GM10266 (cell line): ENCODE measurements at regions not wholly inside any gene's neighbourhood (a gene's known extent, or its start where the extent isn't known, plus 50 kb on each side); places are given as distances from the start of the nearest gene placed in this dataset.

Experiments used
- DNase-seq: peaks from one replicate; pipeline ENCODE4 v3.0.0; 2012; ENCODE audit errors: extremely low spot score
- CTCF ChIP-seq: IDR thresholded peaks from 2 replicates; pipeline ENCODE4 v1.5.1; 2012; ENCODE audit warnings: mild to moderate bottlenecking, low read depth; ENCODE audit not compliant: control insufficient read depth, insufficient read depth; ENCODE audit errors: missing control alignments

GRCh38 chr9:89661391-89661949, 56.7 kb downstream of the GADD45G start:
- no peak for TF ChIP-seq CTCF

GRCh38 chr9:89661956-89662717, 57.3 kb downstream of the GADD45G start:
- DNase-seq: no peak

More at GRCh38 chr9:89661391-89661949, 56.7 kb downstream of the GADD45G start:
- no peak for DNase-seq

GRCh38 chr9:89662718-89663613, 58.2 kb downstream of the GADD45G start:
- no peak for DNase-seq

More at GRCh38 chr9:89661956-89662717, 57.3 kb downstream of the GADD45G start:
- TF ChIP-seq CTCF: no peak

GRCh38 chr9:89663614-89663970, 58.8 kb downstream of the GADD45G start:
- no peak for TF ChIP-seq CTCF
- DNase-seq: no peak

More at GRCh38 chr9:89662718-89663613, 58.2 kb downstream of the GADD45G start:
- no peak for TF ChIP-seq CTCF

GRCh38 chr9:89664010-89664409, 59.2 kb downstream of the GADD45G start:
- no peak for DNase-seq
- TF ChIP-seq CTCF: no peak

GRCh38 chr9:89664896-89665329, 60.1 kb downstream of the GADD45G start:
- no peak for TF ChIP-seq CTCF
- DNase-seq: no peak

- TF ChIP-seq CTCF: no peak
- DNase-seq: no peak
These were observed 61.6 kb downstream of the GADD45G start for GRCh38 chr9:89666364-89666763.
